HCT116 (cell line): ENCODE measurements at regions not wholly inside any gene's neighbourhood (a gene's known extent, or its start where the extent isn't known, plus 50 kb on each side); places are given as distances from the start of the nearest gene placed in this dataset.

Experiments used
- ATAC-seq: fragments of 200-7000 bp; cut with Tn5 transposase; 2 replicates; pipeline ENCODE4 v1.9.1; 2020; ENCODE audit warnings: mild to moderate bottlenecking, moderate library complexity
- BruUV-seq: library from RNA; stranded (reverse); fragments of 400-500 nt; replicated peaks from 2 replicates; lab custom pipeline; 2021; lab: Mats Ljungman, UMichigan
- CTCF ChIA-PET: fragments of 300-600 bp; sonication (Branson Sonifier 250); formaldehyde crosslinking; loops from one replicate; lab custom pipeline; 2021; ENCODE audit warnings: antibody characterized with exemption; lab: Charles Lee
- POLR2A ChIA-PET: fragments of 300-600, 350-600 bp; sonication (Branson Sonifier 250); formaldehyde crosslinking; loops from one replicate; lab custom pipeline; 2021; ENCODE audit warnings: antibody characterized with exemption; lab: Charles Lee
- RAD21 ChIA-PET, 2 experiments: fragments of 300-600 bp; sonication (Branson Sonifier 250); formaldehyde crosslinking; loops; one replicate each; lab custom pipeline; 2023; ENCODE audit warnings: low total read pairs in 2 of 2; ENCODE audit not compliant: uncharacterized antibody in 2 of 2, unreplicated experiment in 2 of 2, low non-redundant PET in 1 of 2; lab: Charles Lee
- DNase-seq: peaks from one replicate; pipeline ENCODE4 v3.0.0-alpha.2; 2010; ENCODE audit warnings: low read depth, low spot score
- H2AFZ ChIP-seq: fragments of 200-600 bp; shearing (Covaris generic), sonication (generic); 2 replicates; pipeline ENCODE4 v1.6.1; 2017; ENCODE audit warnings: low read depth, mixed run types, mixed read lengths, antibody characterized with exemption, low read length; ENCODE audit not compliant: poor library complexity, severe bottlenecking
- H3K27ac ChIP-seq: 2 replicates; pipeline ENCODE4 v1.5.1; 2012; ENCODE audit warnings: low read depth, low read length
- H3K27me3 ChIP-seq: fragments of 200-600 bp; sonication (generic); 2 replicates; pipeline ENCODE4 v1.6.1; 2016; ENCODE audit warnings: mixed run types, low read length, mixed read lengths; ENCODE audit not compliant: insufficient read depth
- H3K36me3 ChIP-seq, 2 experiments: fragments of 200-500 bp in 1 of 2; fragments of 200-600 bp in 1 of 2; sonication (Bioruptor generic) in 1 of 2; sonication (generic) in 1 of 2; 2 replicates each; pipeline versions ENCODE4 v1.5.1 to v1.6.1; 2014 to 2016; ENCODE audit warnings: low read length in 2 of 2, inconsistent platforms in 1 of 2, mixed read lengths in 1 of 2, mixed run types in 1 of 2; ENCODE audit not compliant: insufficient read depth in 2 of 2, control insufficient read depth in 1 of 2
- H3K4me1 ChIP-seq, 2 experiments: fragments of 200-600 bp in 1 of 2; sonication (generic) in 1 of 2; 2 replicates each; pipeline versions ENCODE4 v1.5.1 to v1.6.1; 2012 to 2017; ENCODE audit warnings: low read length in 2 of 2, inconsistent platforms in 1 of 2, mild to moderate bottlenecking in 1 of 2, mixed read lengths in 1 of 2, mixed run types in 1 of 2, moderate library complexity in 1 of 2; ENCODE audit not compliant: insufficient read depth in 2 of 2, control insufficient read depth in 1 of 2
- H3K4me2 ChIP-seq: fragments of 200-600 bp; sonication (generic); 2 replicates; pipeline ENCODE4 v1.6.1; 2017; ENCODE audit warnings: mixed run types, low read length, mixed read lengths
- H3K4me3 ChIP-seq, 2 experiments: fragments of 200-600 bp in 1 of 2; sonication (generic) in 1 of 2; replicated peaks in 1 of 2; 2 replicates each; pipeline ENCODE4 v1.5.1; 2011 to 2016; ENCODE audit warnings: low read length in 2 of 2, control low read depth in 1 of 2, low read depth in 1 of 2, mild to moderate bottlenecking in 1 of 2, mixed read lengths in 1 of 2, mixed run types in 1 of 2
- H3K79me2 ChIP-seq: fragments of 200-600 bp; sonication (generic); 2 replicates; pipeline ENCODE4 v1.6.1; 2017; ENCODE audit warnings: mild to moderate bottlenecking, mixed run types, low read length, moderate library complexity, mixed read lengths; ENCODE audit not compliant: insufficient read depth
- H3K9ac ChIP-seq: fragments of 200-600 bp; sonication (generic); 2 replicates; pipeline ENCODE4 v1.6.1; 2016; ENCODE audit warnings: low read length, mixed read lengths
- H3K9me2 ChIP-seq: fragments of 200-600 bp; sonication (generic), shearing (Covaris generic); 2 replicates; pipeline ENCODE4 v1.6.1; 2017; ENCODE audit warnings: mixed run types, mild to moderate bottlenecking, moderate library complexity; ENCODE audit not compliant: insufficient read depth
- H3K9me3 ChIP-seq, 2 experiments: fragments of 200-500 bp in 1 of 2; fragments of 200-600 bp in 1 of 2; sonication (Bioruptor generic) in 1 of 2; sonication (generic) in 1 of 2; 2 replicates each; pipeline ENCODE4 v1.6.1; 2014 to 2017; ENCODE audit warnings: low read length in 2 of 2, mixed read lengths in 2 of 2, inconsistent platforms in 1 of 2, low read depth in 1 of 2, mild to moderate bottlenecking in 1 of 2, mixed run types in 1 of 2, moderate library complexity in 1 of 2; ENCODE audit not compliant: control insufficient read depth in 1 of 2, insufficient read depth in 1 of 2
- H4K20me1 ChIP-seq: fragments of 200-600 bp; sonication (generic), shearing (Covaris generic); 2 replicates; pipeline ENCODE4 v1.6.1; 2017; ENCODE audit warnings: mixed run types, mild to moderate bottlenecking, moderate library complexity; ENCODE audit not compliant: insufficient read depth
- CBX3 ChIP-seq: IDR thresholded peaks from 2 replicates; pipeline ENCODE4 v1.6.1; 2012; ENCODE audit warnings: low read depth
- CEBPB ChIP-seq: IDR thresholded peaks from 2 replicates; pipeline ENCODE4 v1.6.1; 2012; ENCODE audit warnings: low read depth
- EGR1 ChIP-seq: IDR thresholded peaks from 2 replicates; pipeline ENCODE4 v1.6.1; 2012; ENCODE audit warnings: low read depth
- ELF1 ChIP-seq: IDR thresholded peaks from 2 replicates; pipeline ENCODE4 v1.6.1; 2012; ENCODE audit warnings: low read depth, borderline replicate concordance
- EZH2phosphoT487 ChIP-seq: fragments of 200-600 bp; IDR thresholded peaks from 2 replicates; pipeline ENCODE4 v1.6.1; 2018; ENCODE audit warnings: antibody characterized with exemption, borderline replicate concordance
- JUND ChIP-seq: IDR thresholded peaks from 2 replicates; pipeline ENCODE4 v1.6.1; 2012
- POLR2A ChIP-seq: IDR thresholded peaks from 2 replicates; pipeline ENCODE4 v1.7.0; 2011; ENCODE audit warnings: borderline replicate concordance; ENCODE audit not compliant: insufficient read depth, insufficient read length; ENCODE audit errors: extremely low read depth
- POLR2AphosphoS5 ChIP-seq: IDR thresholded peaks from 2 replicates; pipeline ENCODE4 v1.6.1; 2011; ENCODE audit warnings: mild to moderate bottlenecking, low read depth, low read length, moderate library complexity
- SRF ChIP-seq: IDR thresholded peaks from 2 replicates; pipeline ENCODE4 v1.6.1; 2012; ENCODE audit warnings: low read depth
- ZFX ChIP-seq: fragments of 450-650 bp; IDR thresholded peaks from 2 replicates; pipeline ENCODE4 v1.6.1; 2017
- ZNF274 ChIP-seq: fragments of 200-500 bp; sonication (Bioruptor generic); IDR thresholded peaks from 2 replicates; pipeline ENCODE4 v1.6.1; 2014; ENCODE audit warnings: mild to moderate bottlenecking, low read depth, low read length, inconsistent platforms
- intact Hi-C: fragments of 100-400 bp; cut with micrococcal nuclease; formaldehyde crosslinking; loops from 2 replicates; pipeline ENCODE4 v1.10.0; 2022
- TF ChIP-seq, protein P1 (sequence below): IDR thresholded peaks from 2 replicates; pipeline ENCODE4 v1.6.1; 2011; ENCODE audit warnings: mild to moderate bottlenecking, low read length, moderate library complexity; ENCODE audit not compliant: insufficient replicate concordance; ENCODE audit errors: extremely low read depth

GRCh38 chr3:115498898-115499297, 124.4 kb upstream of the GAP43 start:
- TF ChIP-seq CBX3 (no peak), POLR2A (no peak), EZH2phosphoT487 (no peak), ELF1 (no peak), ZNF274 (no peak), ZFX (no peak), SRF (no peak), CEBPB (no peak), POLR2AphosphoS5 (no peak)
- TF ChIP-seq, protein P1, sequence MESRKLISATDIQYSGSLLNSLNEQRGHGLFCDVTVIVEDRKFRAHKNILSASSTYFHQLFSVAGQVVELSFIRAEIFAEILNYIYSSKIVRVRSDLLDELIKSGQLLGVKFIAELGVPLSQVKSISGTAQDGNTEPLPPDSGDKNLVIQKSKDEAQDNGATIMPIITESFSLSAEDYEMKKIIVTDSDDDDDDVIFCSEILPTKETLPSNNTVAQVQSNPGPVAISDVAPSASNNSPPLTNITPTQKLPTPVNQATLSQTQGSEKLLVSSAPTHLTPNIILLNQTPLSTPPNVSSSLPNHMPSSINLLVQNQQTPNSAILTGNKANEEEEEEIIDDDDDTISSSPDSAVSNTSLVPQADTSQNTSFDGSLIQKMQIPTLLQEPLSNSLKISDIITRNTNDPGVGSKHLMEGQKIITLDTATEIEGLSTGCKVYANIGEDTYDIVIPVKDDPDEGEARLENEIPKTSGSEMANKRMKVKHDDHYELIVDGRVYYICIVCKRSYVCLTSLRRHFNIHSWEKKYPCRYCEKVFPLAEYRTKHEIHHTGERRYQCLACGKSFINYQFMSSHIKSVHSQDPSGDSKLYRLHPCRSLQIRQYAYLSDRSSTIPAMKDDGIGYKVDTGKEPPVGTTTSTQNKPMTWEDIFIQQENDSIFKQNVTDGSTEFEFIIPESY = no peak
- no peak for ATAC-seq
- Histone ChIP-seq H3K9me2 (no peaks in the 10 kb centered on the region), H2AFZ (no peak overlapping the region), H3K9me3 (no peaks in the 10 kb centered on the region), H3K4me3 (no peak overlapping the region), H3K4me2 (no peak overlapping the region), H3K27me3 (no peaks in the 10 kb centered on the region), H3K4me1 (no peaks in the 10 kb centered on the region), H4K20me1 (no peaks in the 10 kb centered on the region), H3K27ac (no peak overlapping the region), H3K9ac (no peak overlapping the region), H3K36me3 (no peaks in the 10 kb centered on the region), H3K79me2 (no peaks in the 10 kb centered on the region)
- ChIA-PET RAD21 (no interaction called here), CTCF (no interaction called here), POLR2A (no interaction called here)
- no peak for DNase-seq
- no TSS peak for BruUV-seq
- intact Hi-C loops = no loop called here

DNA sequence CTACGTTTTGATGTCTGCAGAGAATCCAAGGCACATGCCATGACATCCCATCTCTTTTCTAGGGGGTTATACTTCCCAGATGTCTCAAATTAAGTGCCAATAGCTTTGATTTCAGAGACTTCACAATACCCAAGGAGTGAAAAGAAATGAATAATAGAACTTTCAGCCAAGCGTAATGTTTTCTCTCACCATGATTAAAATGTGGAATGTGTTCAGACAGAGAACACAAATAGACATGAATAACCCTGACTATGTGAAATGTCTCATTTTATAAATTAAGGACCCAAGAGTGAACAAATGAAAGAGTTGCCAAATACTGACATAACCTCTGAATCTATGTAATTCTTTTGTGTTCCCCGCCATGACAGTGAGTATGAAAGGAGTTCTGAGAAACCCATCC, 123.6 kb upstream of the GAP43 start:
- Histone ChIP-seq H3K4me2 (no peak overlapping the region), H3K27ac (no peak overlapping the region), H3K4me1 (no peaks in the 10 kb centered on the region), H3K79me2 (no peaks in the 10 kb centered on the region), H3K9me3 (no peaks in the 10 kb centered on the region), H3K9ac (no peak overlapping the region), H3K4me3 (no peak overlapping the region), H2AFZ (no peak overlapping the region), H3K9me2 (no peaks in the 10 kb centered on the region), H3K36me3 (no peaks in the 10 kb centered on the region), H3K27me3 (no peaks in the 10 kb centered on the region), H4K20me1 (no peaks in the 10 kb centered on the region)
- ATAC-seq (no peak), DNase-seq (no peak)
- ChIA-PET RAD21 (no interaction called here), POLR2A (no interaction called here), CTCF (no interaction called here)
- intact Hi-C loops = no loop called here
- TF ChIP-seq ELF1 = no peak
- TF ChIP-seq JUND = no peak
- no peak for TF ChIP-seq EGR1
- no TSS peak for BruUV-seq
